ENCODE measurements at regions not wholly inside any gene's neighbourhood (a gene's known extent, or its start where the extent isn't known, plus 50 kb on each side); places are given as distances from the start of the nearest gene placed in this dataset.

DNA sequence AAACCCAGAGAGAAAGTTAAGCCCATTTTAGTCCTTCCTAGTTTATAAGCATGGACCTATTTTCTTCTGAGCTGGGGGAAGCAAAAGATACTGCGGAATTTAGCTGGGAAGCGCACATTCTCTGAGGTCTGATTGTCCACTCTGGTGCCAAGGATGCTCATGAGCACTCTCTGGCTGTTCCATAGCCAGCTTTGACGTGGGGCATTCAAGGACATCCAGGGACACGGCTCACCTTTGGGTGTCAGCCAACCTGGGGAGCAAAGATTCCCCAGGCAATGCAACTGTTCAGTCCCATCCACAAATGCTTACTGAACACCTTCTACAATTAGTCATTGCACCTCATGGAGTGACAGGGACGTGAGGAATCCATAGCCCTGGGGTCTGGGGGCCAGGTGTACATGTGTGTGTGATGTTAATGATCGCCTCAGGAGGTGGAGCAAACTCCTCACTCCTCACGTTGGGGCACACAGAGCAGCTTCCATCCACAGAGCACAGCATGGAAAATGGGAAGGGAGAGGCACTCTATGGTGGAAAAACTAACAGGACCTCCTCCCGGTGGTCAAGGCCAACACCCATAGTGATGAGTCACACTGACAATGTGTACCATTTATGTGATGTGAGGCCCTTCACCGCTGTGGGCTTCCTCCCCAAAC is 67.5 kb upstream of the IGFBP3 start:
- no peak for DNase-seq

DNA sequence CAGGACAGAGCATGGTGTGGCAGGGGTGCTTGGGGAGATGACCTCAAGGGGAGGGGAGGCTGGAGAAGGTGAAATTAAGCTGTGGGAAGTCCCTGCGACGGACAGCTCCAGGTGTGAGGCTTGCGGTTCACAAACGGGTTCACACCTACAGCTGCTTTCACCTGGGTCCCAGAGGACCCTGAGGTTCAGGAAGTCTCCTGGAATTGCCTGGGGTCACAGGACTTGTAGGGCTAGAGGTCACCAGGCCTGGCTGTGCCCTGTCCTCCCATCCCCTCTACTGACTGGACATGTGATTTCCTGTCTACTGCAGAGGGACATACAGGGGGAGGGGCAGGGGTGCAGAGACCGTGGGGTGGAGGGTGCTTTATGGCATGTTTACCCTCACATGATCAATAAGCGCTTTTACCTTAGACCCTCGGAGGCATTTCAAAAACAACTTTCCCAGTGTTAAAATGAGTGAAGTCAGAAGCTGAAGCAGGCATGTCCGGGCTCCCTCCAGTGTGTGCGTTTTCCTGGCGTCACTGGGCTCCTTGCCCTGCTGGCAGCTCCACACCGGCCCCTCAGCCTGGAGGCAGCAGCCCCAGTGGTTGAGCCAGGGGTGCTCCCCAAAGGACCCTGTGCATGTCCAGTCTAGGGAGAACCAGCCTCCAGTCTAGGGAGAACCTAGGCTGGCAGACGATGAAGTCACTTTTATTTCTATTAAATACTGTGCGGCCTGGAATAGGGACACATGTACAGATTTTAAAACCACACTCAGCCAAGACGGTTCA is 66.6 kb upstream of the IGFBP3 start:
- no peak for DNase-seq

DNA sequence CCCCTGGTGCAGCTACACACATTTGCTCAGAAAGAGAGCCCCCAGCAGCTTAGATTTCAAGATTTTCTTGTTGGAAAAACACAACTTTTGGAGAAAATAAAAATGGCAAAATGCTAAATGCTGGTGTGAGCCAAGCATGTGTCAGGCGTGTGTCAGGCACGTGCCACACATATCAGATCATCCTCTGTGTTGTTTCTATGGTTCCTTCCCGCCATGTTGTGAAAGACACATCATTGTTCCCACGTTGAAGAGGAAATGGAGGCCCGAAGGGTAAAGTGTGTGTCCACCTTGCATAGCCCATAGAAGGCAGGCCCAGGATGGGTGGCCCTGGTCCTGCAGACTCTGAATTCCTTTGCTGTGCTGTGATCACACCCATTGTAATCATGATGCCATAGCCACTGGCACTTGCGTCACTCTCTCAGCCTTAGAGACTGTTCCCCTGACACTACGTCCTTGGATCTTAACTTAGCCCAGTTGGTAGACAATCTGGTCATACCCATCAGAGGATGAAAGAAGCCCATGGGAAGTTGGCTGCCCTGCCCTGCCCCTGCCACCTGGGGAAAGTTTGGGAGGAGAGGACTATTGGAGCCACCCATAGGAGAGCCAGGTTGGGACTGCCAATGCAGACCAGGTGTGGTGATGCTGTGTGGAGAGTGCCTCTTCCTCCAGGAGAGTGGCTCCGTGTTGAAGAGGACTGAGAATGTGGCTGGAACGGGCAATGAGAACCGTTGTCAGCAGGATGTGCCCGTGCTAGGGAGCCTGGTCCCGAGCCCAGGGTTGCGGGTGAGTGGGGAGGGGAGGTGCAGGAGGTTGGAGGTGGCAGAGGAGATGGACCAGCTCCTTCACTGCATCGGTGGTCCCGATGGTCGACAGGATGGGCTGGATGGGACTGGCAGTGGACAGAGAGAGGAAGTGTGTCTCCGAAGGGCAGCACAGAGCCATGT is 65.6 kb upstream of the IGFBP3 start:
- no peak for DNase-seq

- DNase-seq: no peak
Measured at GRCh38 chr7:45985902-45986301, 64.8 kb upstream of the IGFBP3 start.

GRCh38 chr7:45984386-45985295 is 63.6 kb upstream of the IGFBP3 start:
- DNase-seq: no peak

DNA sequence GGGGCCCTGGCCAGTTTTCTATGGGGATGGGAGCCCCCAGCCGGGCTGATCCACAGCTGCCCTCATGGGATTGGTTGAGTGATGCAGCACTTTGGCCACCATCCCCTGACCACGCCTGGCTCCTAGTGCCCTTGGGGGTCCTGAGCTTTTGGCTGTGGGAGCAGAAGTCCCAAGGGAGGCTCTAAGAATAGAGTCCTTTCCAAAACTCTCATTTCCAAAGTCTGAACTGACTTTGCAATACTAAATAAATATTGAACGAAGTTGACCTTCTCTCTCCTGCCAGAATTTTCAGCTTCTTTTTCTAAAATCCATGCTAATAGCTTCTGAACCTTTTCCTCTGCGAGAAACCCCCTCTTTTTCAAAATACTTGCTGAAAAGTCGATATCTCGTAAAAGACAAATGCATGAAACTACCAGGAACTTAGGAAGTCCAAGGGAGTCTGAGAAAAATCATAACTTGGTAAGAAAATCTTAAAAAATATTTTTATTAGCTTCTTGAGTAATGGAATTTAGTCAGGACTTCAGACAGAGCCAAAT is 62.7 kb upstream of the IGFBP3 start:
- no peak for DNase-seq

- DNase-seq: no peak
Measured at GRCh38 chr7:45982907-45983719, 62.0 kb upstream of the IGFBP3 start.

DNA sequence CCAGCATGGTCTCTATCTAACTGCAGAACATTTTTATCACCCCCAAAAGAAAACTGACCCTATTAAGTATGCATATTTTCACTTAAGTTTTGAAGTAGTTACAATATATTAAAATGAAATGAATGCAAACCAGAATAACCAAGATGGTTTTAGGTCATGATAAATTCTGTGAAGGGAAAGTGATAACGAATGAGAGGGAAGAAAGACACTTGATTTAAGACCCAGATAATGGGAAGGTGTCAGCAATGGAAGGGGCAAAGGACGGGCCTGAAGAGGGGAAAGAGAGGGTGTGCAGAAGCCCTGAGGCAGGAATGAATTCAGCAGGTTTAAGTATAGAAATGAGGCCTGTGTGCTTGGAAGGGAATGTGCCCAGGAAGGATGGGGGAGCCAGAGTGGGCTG is 61.1 kb upstream of the IGFBP3 start:
- DNase-seq: no peak

- no peak for DNase-seq
Measured at GRCh38 chr7:45980973-45981372, 59.9 kb upstream of the IGFBP3 start.

DNA sequence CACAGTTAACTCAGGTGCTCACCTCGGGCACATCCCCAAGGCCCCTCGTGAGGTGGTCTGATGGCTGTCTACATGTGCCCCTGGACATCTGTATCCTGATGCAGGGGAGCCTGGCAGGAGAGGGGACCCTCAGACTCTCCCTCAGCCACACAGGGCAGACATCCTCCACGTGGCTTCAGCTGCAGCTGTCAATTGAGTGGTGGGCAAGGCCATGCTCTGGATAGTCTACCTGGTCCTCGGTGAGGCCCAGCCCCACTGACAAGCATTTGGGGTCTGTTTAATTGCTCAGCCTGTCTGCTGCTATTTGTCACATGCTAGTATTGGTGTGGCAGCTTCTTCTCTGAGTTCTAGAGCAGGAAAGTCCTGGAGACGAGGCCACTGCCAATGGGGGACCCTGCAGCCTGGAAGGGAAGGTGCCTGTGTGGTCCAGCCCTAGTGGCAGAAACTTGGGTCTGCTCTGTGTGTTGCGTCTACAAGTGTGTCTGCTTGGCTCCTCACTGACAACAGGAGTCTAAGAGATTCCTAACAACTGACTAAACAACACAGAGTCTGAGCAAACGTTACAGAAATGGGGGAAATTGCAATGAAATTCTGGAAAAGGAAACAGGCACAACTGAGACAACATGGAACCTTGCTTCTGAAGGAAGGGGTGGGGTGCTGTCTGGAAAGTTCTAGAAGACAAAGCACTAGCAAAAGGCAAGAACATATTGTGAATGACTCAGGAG is 59.3 kb upstream of the IGFBP3 start:
- DNase-seq: no peak

DNA sequence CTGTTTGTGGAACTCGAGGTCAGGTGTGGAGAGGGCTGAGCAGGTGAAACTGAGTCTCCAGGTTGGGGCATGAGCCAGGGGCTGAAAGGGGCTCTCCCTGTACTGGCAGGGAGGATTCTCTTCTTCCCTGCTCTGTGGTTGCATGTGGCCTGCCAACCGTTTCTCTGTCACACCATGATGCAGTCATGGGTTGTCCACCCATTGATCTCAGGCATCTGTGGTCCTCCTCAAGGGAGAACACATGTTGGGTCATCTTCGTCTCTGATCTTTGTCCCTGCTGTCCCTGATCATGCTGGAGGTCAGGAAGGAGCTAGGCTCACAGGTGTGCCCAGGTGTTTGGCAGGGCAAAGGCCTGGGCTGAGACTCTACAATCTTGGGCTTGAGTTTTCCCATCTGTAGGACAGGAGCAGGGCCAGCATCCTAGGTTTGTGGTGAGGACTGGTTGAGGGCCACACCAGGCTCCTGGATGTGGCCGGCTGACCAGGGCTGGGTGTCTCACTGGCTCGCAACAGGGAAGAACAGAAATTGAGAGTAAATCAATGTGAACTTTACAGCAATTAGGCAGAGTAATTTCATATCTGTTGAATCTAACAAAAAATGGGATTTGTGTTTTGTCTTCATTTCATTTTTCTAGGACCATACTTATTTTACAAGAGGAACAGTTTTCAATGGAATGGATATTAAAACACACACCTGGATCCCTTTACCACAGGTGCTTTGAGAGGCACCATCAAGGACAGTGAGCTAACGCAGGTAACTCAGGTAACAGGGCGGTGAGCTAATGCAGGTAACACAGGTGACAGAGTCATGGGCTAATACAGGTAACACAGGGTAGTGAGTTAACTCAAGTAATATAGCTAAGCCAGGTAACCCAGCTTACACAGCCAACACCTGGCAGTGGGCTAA is 58.5 kb upstream of the IGFBP3 start:
- DNase-seq: no peak

- DNase-seq: no peak
Measured at GRCh38 chr7:45978731-45979211, 57.7 kb upstream of the IGFBP3 start.

- DNase-seq: no peak
Measured at GRCh38 chr7:45978010-45978681, 57.1 kb upstream of the IGFBP3 start.

GRCh38 chr7:45977256-45977780 is 56.2 kb upstream of the IGFBP3 start:
- no peak for DNase-seq

DNA sequence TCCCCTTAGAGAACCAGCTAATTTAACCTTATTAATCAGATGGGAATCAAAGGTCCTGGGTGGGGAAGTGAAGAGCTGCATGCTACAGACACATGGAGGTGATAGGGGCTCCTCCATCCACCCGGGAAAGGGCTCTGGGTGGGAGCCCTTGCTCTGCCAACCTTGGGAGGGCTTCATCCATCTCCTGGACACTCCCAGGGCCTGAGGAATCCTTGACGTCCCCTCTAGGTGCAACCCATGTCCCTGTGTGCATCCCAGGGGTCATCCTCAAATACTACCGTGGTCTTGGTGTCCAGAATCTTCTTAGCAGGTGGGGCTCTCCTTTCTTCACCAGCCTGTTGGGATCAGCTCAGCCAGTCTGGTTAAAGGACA is 55.4 kb upstream of the IGFBP3 start:
- DNase-seq: no peak

GRCh38 chr7:45975847-45976484 is 54.9 kb upstream of the IGFBP3 start:
- DNase-seq: no peak

DNA sequence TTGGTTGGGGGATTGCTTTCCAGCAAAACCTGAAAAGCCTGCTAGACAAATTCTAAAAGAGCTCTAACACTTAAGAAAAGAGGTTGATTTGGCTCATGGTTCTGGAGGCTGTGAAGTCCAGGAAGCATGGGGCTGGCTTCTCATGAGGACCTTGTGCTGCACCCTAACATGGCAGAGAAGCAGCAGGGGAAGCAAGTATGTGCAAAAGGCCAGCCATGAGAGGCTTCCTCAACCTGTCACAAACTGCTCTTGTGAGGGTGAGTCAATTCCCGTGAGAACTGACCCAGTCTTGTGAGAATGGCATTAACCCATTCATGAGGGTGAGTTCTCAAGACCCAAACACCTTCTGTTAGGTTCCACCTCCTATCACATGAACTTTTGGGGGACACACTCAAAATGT is 54.3 kb upstream of the IGFBP3 start:
- no peak for DNase-seq

Measured in NCI-H1105 treated with DMSO at 0.1 percent for 48 hours (cell line).